WTC11 (cell line): ENCODE measurements at regions not wholly inside any gene's neighbourhood (a gene's known extent, or its start where the extent isn't known, plus 50 kb on each side); places are given as distances from the start of the nearest gene placed in this dataset.

ENCODE experiments used
- ATAC-seq: fragments of 200-7000 bp; cut with Tn5 transposase; 2 replicates; pipeline ENCODE4 v1.10.0; 2021; ENCODE audit warnings: mild to moderate bottlenecking, moderate library complexity
- CTCF ChIA-PET: fragments of 300-600 bp; sonication (Branson Sonifier 250); formaldehyde crosslinking; loops from one replicate; lab custom pipeline; 2021; ENCODE audit warnings: antibody characterized with exemption; lab: Charles Lee
- POLR2A ChIA-PET: fragments of 350-600 bp; sonication (Branson Sonifier 250); formaldehyde crosslinking; loops from one replicate; lab custom pipeline; 2021; ENCODE audit warnings: antibody characterized with exemption; lab: Charles Lee
- DNase-seq: peaks from one replicate; pipeline ENCODE4 v3.0.0; 2021; ENCODE audit warnings: low spot score
- H3K27ac Mint-ChIP-seq: 2 replicates; pipeline ENCODE4 v1.8.0; 2021; ENCODE audit warnings: mixed read lengths
- H3K27me3 Mint-ChIP-seq: 2 replicates; pipeline ENCODE4 v1.8.0; 2021; ENCODE audit warnings: low read depth, mild to moderate bottlenecking, moderate library complexity, mixed read lengths
- H3K36me3 Mint-ChIP-seq: 2 replicates; pipeline ENCODE4 v1.8.0; 2021; ENCODE audit warnings: mixed read lengths
- H3K4me1 Mint-ChIP-seq: 2 replicates; pipeline ENCODE4 v1.8.0; 2022; ENCODE audit warnings: mixed read lengths
- H3K4me3 Mint-ChIP-seq: 2 replicates; pipeline ENCODE4 v1.8.0; 2021; ENCODE audit warnings: mild to moderate bottlenecking, moderate library complexity, mixed read lengths
- H3K9me3 Mint-ChIP-seq: 2 replicates; pipeline ENCODE4 v1.8.0; 2021; ENCODE audit warnings: mixed read lengths
- ATF6 ChIP-seq: sonication (generic); formaldehyde crosslinking; IDR thresholded peaks from 2 replicates; pipeline ENCODE4 v1.8.1; 2023; ENCODE audit warnings: mild to moderate bottlenecking, missing genetic modification reagents
- CTCF ChIP-seq: fragments of 200-600 bp; IDR thresholded peaks from 2 replicates; pipeline ENCODE4 v1.8.0; 2022; ENCODE audit warnings: antibody characterized with exemption
- E2F5 ChIP-seq: sonication (generic); formaldehyde crosslinking; IDR thresholded peaks from 2 replicates; pipeline ENCODE4 v1.8.1; 2022; ENCODE audit warnings: mild to moderate bottlenecking, moderate library complexity, missing genetic modification reagents
- ETV6 ChIP-seq: sonication (generic); formaldehyde crosslinking; IDR thresholded peaks from 2 replicates; pipeline ENCODE4 v1.8.1; 2022; ENCODE audit warnings: mild to moderate bottlenecking, missing genetic modification reagents
- FOXK1 ChIP-seq: sonication (generic); formaldehyde crosslinking; IDR thresholded peaks from 2 replicates; pipeline ENCODE4 v1.8.0; 2022; ENCODE audit warnings: mild to moderate bottlenecking, moderate library complexity, missing genetic modification reagents
- MLX ChIP-seq: sonication (generic); formaldehyde crosslinking; IDR thresholded peaks from 2 replicates; pipeline ENCODE4 v1.8.1; 2023; ENCODE audit warnings: mild to moderate bottlenecking, missing genetic modification reagents, moderate library complexity
- OVOL2 ChIP-seq: fragments of 250-450 bp; sonication (Bioruptor Pico); IDR thresholded peaks from 2 replicates; pipeline ENCODE4 v1.9.0; 2021; ENCODE audit warnings: mild to moderate bottlenecking, borderline replicate concordance
- PRDM15 ChIP-seq: sonication (generic); formaldehyde crosslinking; IDR thresholded peaks from 2 replicates; pipeline ENCODE4 v1.8.0; 2022; ENCODE audit warnings: missing genetic modification reagents
- TP53 ChIP-seq: sonication (generic); formaldehyde crosslinking; IDR thresholded peaks from 2 replicates; pipeline ENCODE4 v1.8.1; 2023; ENCODE audit warnings: mild to moderate bottlenecking, missing genetic modification reagents
- ZNF138 ChIP-seq: sonication (generic); formaldehyde crosslinking; conservative IDR thresholded peaks from 2 replicates; pipeline ENCODE4 v1.8.1; 2022; ENCODE audit warnings: mild to moderate bottlenecking, moderate library complexity, missing genetic modification reagents
- ZNF281 ChIP-seq: sonication (generic); formaldehyde crosslinking; IDR thresholded peaks from 2 replicates; pipeline ENCODE4 v1.8.0; 2023; ENCODE audit warnings: mild to moderate bottlenecking, missing genetic modification reagents
- ZNF423 ChIP-seq: fragments of 250-450 bp; sonication (Bioruptor Pico); IDR thresholded peaks from 2 replicates; pipeline ENCODE4 v2.1.2; 2022; ENCODE audit warnings: mild to moderate bottlenecking, moderate library complexity
- ZNF425 ChIP-seq: fragments of 250-450 bp; sonication (Bioruptor Pico); conservative IDR thresholded peaks from 2 replicates; pipeline ENCODE4 v1.9.0; 2021; ENCODE audit warnings: mild to moderate bottlenecking

- TF ChIP-seq PRDM15, result no peak
- no peak for TF ChIP-seq FOXK1 (CRISPR knock-in tag)
- TF ChIP-seq ZNF138, result no peak
- TF ChIP-seq, all 79 proteins: peak for 0
These were observed 94.4 kb upstream of the CIBAR2 start (continued) for GRCh38 chr16:85206472-85207356.

- ATAC-seq, result no peak
- Mint-ChIP-seq H3K4me1 (peaks cover 27% of the 10 kb centered on the region), H3K9me3 (no peaks in the 10 kb centered on the region), H3K36me3 (no peaks in the 10 kb centered on the region), H3K27ac (no peak overlapping the region), H3K27me3 (no peaks in the 10 kb centered on the region; the same call in 1 of the 2 replicates), H3K4me3 (no peak overlapping the region)
- ChIA-PET CTCF (interaction anchor here (0.9 to 1.4 kb wide), 2 partner anchors 92 to 209 kb away, joined by 3 read pairs; no protein-coding TSS in a partner anchor), POLR2A (no interaction called here)
- no peak for DNase-seq
- TF ChIP-seq ZNF281 (CRISPR knock-in tag) (no peak), PRDM15 (no peak), CTCF (no peak), ZNF423 (CRISPR knock-in tag) (no peak), TP53 (no peak), E2F5 (CRISPR knock-in tag) (no peak), ETV6 (CRISPR knock-in tag) (no peak), ZNF425 (CRISPR knock-in tag) (no peak), OVOL2 (CRISPR knock-in tag) (no peak), MLX (CRISPR knock-in tag) (no peak), ATF6 (CRISPR knock-in tag) (no peak)
These were observed 95.2 kb upstream of the CIBAR2 start for GRCh38 chr16:85207357-85207921.
